ENCODE measurements at regions not wholly inside any gene's neighbourhood (a gene's known extent, or its start where the extent isn't known, plus 50 kb on each side); places are given as distances from the start of the nearest gene placed in this dataset.
"Not testable (repeated sequence)": the region's sequence is repeated elsewhere in the genome, so short reads cannot be mapped to it uniquely, and the experiment has no call there.

DNA sequence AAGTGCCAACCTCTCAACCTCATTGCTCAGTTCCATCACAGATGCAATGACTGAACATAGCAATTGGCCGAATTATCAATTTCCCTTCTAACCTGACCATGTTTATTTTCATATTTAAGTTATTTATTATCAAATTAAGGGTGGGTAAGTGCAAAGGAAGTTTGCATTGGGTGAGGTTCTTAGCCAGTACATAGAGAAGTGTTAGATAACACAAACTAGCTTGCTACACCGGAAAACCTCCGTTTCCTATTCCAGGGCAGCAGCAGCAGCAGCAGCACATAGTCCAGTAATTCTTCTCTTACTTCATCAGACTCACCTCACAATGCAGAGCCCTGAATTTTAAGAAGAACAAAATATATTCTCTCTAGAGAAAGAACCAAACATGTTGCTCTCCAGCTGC, 200.5 kb upstream of the OR4E1 start:
- no peak for DNase-seq

DNA sequence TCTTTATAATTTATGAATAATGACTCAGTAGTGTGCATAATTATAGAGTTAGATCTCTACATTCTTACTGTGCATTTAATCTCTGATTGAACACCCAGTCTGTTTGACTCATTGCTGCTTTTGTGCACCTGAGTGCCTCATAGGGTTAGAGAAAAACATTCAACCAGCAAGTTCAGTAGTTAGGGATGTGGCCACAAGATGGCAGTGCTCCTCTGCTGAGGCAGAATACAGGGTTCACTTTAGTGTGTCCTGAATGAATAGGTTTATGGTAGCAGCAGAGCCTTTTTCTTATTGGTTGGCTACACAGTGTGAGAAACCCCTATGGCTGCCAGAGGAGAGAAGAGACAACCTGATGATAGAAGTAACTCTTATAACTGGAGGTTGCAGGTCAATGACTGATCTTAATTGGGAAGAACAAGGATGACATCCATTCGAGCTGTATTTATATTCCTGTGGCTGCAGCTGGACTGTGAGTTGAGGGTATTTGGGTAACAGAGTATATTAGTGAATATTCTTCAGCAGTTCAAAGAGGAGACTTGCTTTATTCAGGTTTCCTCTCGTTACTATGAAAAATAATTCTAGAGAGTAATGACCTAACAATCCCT, 194.9 kb upstream of the OR4E1 start:
- DNase-seq = no peak

GRCh38 chr14:21867541-21867940, 193.9 kb upstream of the OR4E1 start:
- no peak for DNase-seq

DNA sequence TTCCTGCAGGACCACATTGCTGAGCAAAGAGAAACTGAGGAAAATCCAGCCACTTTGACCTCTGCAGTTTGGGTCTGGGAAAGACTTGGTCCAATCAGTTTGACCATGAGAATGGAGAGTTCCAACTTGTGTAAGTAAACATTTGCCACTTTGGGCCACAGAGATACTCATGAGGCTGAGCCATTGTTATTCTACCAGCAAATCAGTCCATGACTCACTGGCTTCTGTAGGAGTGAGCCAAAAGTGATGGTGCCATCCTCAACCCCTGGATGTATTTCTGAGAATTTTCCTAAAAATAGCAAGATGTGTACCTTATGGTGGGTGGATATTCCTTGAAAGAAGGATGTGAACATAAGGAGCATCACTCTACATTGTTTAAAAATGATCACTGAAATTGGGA, 192.9 kb upstream of the OR4E1 start:
- no peak for DNase-seq

- DNase-seq = no peak
These were observed 189.7 kb upstream of the OR4E1 start for GRCh38 chr14:21863289-21863688.

DNA sequence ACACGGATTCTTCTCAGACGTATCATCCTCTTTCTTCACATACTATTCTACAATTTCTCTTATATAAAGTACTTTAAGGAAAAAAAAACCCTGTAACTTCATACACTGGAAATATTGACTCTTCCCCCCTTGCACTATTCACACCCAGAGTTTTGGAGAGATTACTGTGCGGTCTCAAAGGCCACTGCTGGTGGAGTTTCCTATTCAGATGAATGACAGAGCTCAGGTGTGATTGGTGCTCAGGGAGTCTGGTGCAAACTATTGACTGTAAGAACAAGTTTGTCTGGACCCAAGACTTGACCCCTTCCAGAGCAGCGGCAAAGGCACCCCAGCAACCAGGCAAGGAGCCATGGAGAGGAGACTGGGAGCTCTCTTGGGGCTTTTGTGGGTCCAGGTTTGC, 187.5 kb upstream of the OR4E1 start:
- no peak for DNase-seq

DNA sequence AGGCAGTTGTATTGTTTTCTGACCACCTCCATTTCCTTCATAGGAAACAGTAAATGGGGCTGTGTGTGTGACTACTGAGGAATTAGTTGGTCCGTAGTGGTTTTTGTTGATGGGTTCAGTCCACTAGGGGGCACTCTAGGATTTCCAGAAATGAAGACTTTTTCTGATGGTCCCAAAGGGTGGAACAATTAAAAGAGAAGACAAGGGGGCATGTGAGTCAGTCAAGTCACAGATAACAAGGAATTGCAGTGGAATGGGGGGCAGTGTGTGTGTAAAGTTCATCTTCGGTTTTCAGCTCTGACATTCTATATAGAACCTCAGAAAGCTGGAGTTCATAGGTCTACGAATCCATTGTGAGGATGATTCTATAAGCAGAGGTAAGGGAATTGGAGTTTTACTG, 186.6 kb upstream of the OR4E1 start:
- no peak for DNase-seq

GRCh38 chr14:21852775-21853174, 179.2 kb upstream of the OR4E1 start:
- DNase-seq = no peak

DNA sequence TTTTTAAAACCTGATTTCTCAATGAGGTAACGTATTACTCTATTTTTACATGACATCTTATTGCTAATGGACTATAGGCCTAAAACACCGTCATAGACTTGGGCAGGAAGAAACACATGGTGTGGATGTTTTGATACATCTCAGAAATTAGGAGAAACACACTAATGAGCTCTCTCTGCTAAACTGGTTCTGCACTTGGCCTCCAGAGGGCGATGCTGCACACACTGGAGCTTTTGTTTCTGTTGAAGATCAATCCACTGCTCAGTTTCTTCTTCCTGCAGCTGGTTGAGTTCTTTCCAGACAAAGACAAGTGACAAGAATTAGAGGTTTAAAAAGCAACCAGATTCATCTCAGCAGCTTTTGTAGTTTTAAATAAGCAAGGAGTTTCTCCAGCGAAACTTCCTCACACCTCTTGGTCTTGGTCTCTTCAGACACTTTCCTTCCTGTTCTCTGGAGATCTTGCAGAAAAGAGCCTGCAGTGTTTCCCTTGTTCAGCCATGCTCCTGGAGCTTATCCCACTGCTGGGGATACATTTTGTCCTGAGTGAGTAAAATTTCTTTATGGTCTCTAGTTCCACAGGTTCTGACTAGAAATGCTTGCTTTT, 178.5 kb upstream of the OR4E1 start:
- DNase-seq = no peak

GRCh38 chr14:21846902-21847301, 173.3 kb upstream of the OR4E1 start:
- not testable (repeated sequence) for DNase-seq

GRCh38 chr14:21846227-21846885, 172.7 kb upstream of the OR4E1 start:
- no peak for DNase-seq

GRCh38 chr14:21840765-21841164, 167.1 kb upstream of the OR4E1 start:
- DNase-seq = no peak

DNA sequence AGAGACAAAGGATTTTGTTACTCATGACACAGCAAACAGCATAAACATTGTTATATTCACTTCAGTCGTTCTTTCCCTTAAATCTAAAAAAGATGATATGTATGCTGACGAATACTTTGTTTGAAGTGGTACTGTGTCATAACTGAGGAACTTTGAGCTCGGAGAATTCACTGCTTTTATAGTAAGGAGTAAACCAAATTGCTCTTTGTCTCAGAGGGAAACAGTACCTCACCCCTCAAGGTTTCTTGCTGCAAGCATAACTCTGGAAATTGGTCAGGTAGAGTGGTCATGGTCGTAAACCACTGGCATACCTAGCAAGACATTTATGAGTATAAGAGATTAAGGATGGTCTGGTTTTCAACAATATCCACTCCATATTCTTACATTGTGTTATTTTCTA, 160.2 kb upstream of the OR4E1 start:
- DNase-seq = no peak

GRCh38 chr14:21825845-21826244, 152.2 kb upstream of the OR4E1 start:
- DNase-seq = no peak

DNA sequence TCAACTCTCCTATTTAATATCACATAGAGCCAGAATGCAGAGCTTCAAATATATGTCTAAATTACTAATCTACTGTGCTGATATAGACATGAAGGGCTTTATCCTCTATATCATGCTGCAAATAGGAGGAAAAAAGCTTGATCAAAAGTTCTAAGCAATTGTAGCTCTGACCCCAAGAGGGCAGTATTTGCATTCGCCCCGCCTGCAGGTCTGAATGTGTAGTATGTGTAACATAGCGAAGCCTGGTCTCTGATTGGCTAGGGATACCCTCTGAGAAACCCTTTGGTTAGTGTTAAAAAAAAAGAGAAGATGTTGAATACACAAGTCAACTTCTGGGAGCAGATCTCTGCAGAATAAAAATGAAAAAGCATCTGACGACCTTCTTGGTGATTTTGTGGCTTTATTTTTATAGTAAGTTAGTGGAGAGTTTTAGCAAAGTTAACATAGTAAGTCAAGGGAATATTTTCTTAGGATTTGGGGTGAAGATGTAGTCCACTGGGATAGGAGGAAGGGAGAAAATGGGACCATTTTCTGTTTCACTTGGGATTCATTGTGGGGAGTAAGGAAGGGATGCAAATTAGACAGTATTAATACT, 151.6 kb upstream of the OR4E1 start:
- DNase-seq = no peak

- no peak for DNase-seq
These were observed 148.5 kb upstream of the OR4E1 start for GRCh38 chr14:21822109-21822508.

- no peak for DNase-seq
These were observed 147.0 kb upstream of the OR4E1 start for GRCh38 chr14:21820631-21821030.

DNA sequence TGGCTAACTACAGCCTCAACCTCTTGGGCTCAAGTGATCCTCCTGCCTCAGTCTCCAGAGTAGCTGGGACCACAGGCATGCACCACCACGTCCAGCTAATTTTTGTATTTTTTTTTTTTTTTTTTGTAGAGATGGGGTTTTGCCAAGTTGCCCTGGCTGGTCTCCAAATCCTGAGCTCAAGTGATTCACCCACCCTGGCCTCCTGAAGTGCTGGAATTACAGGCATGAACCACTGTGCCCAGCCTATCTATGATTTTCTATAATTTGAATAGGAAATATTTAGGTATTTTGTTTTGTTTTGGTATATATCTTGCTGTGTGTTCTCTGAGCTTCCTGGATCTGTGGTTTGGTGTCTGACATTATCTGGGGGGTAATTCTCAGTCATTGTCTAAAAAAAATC, 146.3 kb upstream of the OR4E1 start:
- DNase-seq = not testable (repeated sequence)

DNA sequence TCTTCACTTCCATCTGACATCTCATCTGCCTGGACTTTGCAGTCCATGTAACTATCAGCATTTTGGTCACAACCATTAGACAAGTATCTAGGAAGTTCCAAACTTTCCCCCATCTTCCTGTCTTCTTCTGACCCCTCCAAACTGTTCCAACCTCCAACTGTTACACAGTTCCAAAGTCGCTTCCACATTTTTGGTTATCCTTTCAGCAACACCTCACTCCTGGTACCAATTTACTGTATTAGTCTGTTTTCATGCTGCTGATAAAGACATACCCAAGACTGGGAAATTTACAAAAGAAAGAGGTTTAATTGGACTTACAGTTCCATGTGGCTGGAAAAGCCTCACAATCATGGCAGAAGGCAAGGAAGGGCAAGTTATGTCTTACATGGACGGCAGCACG, 143.4 kb upstream of the OR4E1 start:
- not testable (repeated sequence) for DNase-seq

GRCh38 chr14:21807975-21808374, 134.4 kb upstream of the OR4E1 start:
- DNase-seq = no peak

GRCh38 chr14:21804981-21805380, 131.4 kb upstream of the OR4E1 start:
- DNase-seq = no peak

GRCh38 chr14:21802441-21802840, 128.8 kb upstream of the OR4E1 start:
- no peak for DNase-seq

DNA sequence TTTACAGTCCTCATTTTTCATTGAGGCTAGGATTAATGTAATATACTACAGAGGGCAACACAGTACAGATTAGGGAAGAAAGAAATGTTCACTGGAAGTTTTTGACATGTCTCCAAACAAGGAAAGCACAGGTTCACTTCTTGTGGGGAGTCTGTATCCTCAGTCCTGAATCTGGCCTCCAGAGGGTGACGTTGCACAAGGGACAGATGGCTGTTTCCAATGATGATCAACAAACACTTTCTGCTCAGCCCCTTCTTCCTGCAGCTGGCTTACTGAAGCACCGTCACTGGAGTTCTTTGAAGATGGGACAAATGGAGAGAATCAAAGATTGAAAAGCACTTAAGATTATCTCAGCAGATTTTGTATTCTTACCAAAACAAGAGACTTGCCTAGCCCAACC, 123.3 kb upstream of the OR4E1 start:
- DNase-seq = no peak

DNA sequence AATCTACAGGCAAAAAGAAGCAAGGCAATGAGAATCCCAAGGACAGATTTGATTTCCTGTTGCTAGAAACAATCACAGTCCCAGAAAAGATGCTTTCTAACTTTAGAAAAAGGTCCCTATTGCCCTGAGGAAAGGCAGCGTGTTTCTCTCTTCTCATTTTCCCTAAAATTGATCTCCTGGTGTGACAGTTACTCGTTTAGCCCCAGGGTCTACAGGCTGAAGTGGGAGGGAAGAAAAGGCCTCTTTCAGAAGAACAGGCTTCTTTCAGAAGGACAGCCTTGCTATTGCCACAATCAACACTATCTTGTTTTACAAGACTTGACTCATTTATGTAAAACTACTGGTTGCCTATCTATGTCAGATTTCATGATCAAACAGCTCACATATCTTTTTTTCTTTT, 121.8 kb upstream of the OR4E1 start:
- no peak for DNase-seq
